ENCODE measurements at regions not wholly inside any gene's neighbourhood (a gene's known extent, or its start where the extent isn't known, plus 50 kb on each side); places are given as distances from the start of the nearest gene placed in this dataset.
"Not testable (repeated sequence)": the region's sequence is repeated elsewhere in the genome, so short reads cannot be mapped to it uniquely, and the experiment has no call there.

DNA sequence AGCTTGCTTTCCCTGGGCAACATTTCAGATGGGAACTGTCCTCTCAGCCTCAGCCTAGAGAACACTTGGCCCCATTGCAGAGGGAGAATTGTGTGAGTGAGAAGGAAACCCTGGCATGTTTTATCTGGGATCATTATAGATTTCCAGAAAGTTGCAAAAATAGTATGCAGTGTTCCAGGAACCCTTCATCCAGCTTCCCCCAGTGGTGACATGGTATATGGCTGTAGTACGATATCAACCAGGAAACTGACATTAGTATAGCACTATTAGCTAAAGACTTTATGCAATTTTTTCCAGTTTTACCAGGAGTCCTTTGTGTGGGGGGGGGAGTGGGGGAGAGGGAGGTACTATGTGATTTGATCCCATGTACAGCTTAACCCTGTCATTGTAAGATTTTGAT is 166.2 kb upstream of the KBTBD8 start:
- Histone ChIP-seq H3K9ac (ENCODE audit: low read length) (no peak overlapping the region), H3K36me3 (ENCODE audit: control insufficient read depth, insufficient read depth, low read length) (no peaks in the 10 kb centered on the region), H3K9me3 (ENCODE audit: control insufficient read depth, low read length) (no peaks in the 10 kb centered on the region), H3K27me3 (ENCODE audit: control insufficient read depth, insufficient read depth, low read length) (no peaks in the 10 kb centered on the region), H3K4me3 (ENCODE audit: low read length) (no peak overlapping the region), H3K4me1 (ENCODE audit: control insufficient read depth, insufficient read depth, low read length) (no peaks in the 10 kb centered on the region)

DNA sequence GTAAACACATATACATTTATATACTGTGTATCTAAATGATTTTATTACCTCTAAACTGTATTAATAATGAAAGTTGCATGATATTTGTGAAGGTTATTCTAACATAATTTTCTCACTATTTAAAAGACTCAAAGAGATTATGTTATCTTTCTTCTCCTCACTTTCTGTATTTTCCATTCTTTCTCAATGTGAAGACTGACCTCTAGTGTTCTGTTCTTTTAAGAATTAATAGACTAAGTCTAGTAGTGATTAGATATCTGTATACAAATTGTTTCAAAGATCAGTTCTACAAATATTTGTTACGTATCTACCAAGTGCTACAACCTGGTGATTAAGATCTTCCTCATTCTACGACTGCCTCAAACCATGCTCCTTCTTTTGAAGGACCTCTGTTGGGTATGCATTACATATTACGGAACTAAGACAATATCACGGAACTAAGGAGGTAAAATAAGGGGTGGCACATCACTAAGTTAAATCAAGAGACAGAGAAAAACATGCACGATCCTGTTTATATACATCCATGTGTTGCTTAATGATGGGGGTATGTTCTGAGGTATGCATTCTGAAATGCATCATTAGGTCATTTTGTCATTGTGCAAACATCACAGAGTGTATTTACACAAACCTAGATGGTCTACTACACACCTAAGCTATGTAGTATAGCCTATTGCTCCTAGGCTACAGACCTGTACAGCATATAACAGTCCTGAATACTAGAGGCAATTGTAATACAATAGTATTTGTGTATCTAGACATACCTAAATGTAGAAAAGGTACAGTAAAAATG is 161.5 kb upstream of the KBTBD8 start:
- no peaks in the 10 kb centered on the region for H3K36me3 ChIP-seq (ENCODE audit: control insufficient read depth, insufficient read depth, low read length)
- H3K4me1 ChIP-seq (ENCODE audit: control insufficient read depth, insufficient read depth, low read length) = no peaks in the 10 kb centered on the region
- H3K27me3 ChIP-seq (ENCODE audit: control insufficient read depth, insufficient read depth, low read length) = no peaks in the 10 kb centered on the region
- no peak overlapping the region for H3K4me3 ChIP-seq (ENCODE audit: low read length)
- H3K9me3 ChIP-seq (ENCODE audit: control insufficient read depth, low read length) = no peaks in the 10 kb centered on the region
- H3K9ac ChIP-seq (ENCODE audit: low read length) = no peak overlapping the region

DNA sequence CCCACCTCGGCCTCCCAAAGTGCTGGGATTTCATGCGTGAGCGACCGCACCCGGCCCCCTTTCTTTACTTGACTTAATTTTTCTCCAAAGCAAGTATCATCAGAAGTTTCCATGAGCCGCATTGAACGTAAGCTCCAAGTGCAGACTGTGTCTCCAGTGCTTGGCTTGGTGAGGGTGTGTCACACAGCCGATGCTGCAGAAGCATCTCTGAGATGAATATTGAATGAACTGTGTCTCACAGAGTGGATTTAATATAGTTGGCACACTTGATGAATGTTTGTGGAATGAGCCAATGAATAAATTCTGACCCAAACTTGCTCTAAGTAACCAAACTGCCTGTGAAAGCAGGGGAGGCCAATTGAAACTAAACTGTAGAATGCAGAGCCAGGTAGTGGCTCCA is 159.4 kb upstream of the KBTBD8 start:
- Histone ChIP-seq H3K9ac (ENCODE audit: low read length) (no peak overlapping the region), H3K9me3 (ENCODE audit: control insufficient read depth, low read length) (no peaks in the 10 kb centered on the region), H3K27me3 (ENCODE audit: control insufficient read depth, insufficient read depth, low read length) (no peaks in the 10 kb centered on the region), H3K36me3 (ENCODE audit: control insufficient read depth, insufficient read depth, low read length) (no peaks in the 10 kb centered on the region), H3K4me3 (ENCODE audit: low read length) (no peak overlapping the region), H3K4me1 (ENCODE audit: control insufficient read depth, insufficient read depth, low read length) (no peaks in the 10 kb centered on the region)

DNA sequence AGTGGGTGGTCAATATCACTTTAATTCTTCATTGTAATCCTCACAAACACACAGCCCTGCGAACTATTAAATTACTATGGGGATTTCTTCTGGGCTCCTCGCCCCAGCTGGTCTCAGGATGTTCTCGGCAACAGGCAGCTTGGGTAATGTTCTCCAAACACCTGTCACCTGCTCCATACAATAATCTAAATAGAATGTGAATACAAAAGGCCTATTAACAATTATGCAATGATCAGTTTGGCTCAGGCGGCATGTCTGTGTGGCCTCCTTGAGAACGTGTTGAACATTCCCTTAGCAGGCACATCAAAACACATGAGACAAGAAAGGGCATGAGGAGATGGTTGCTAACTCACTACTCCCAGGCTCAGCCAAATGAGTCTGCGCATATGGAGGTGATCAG is 158.6 kb upstream of the KBTBD8 start:
- H3K36me3 ChIP-seq (ENCODE audit: control insufficient read depth, insufficient read depth, low read length) = no peaks in the 10 kb centered on the region
- H3K9me3 ChIP-seq (ENCODE audit: control insufficient read depth, low read length) = no peaks in the 10 kb centered on the region
- H3K4me1 ChIP-seq (ENCODE audit: control insufficient read depth, insufficient read depth, low read length) = no peaks in the 10 kb centered on the region
- H3K9ac ChIP-seq (ENCODE audit: low read length) = no peak overlapping the region
- H3K27me3 ChIP-seq (ENCODE audit: control insufficient read depth, insufficient read depth, low read length) = no peaks in the 10 kb centered on the region
- no peak overlapping the region for H3K4me3 ChIP-seq (ENCODE audit: low read length)

DNA sequence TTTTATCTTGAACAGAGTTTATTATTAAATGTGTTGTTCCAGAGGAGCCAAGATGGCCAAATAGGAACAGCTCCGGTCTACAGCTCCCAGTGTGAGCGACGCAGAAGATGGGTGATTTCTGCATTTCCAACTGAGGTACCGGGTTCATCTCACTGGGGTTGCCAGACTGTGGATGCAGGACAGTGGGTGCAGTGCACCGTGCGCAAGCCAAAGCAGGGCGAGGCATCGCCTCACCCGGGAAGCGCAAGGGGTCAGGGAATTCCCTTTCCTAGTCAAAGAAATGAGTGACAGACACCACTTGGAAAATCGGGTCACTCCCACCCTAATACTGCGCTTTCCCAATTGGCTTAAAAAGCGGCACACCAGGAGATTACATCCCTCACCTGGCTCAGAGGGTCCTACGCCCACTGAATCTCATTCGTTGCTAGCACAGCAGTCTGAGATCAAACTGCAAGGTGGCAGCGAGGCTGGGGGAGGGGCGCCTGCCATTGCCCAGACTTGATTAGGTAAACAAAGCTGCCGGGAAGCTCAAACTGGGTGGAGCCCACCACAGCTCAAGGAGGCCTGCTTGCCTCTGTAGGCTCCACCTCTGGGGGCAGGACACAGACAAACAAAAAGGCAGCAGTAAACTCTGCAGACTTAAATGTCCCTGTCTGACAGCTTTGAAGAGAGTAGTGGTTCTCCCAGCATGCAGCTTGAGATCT is 155.2 kb upstream of the KBTBD8 start:
- not testable (repeated sequence) for H3K4me1 ChIP-seq (ENCODE audit: control insufficient read depth, insufficient read depth, low read length); H3K9ac ChIP-seq (ENCODE audit: low read length); H3K4me3 ChIP-seq (ENCODE audit: low read length); H3K9me3 ChIP-seq (ENCODE audit: control insufficient read depth, low read length); H3K36me3 ChIP-seq (ENCODE audit: control insufficient read depth, insufficient read depth, low read length); H3K27me3 ChIP-seq (ENCODE audit: control insufficient read depth, insufficient read depth, low read length)

DNA sequence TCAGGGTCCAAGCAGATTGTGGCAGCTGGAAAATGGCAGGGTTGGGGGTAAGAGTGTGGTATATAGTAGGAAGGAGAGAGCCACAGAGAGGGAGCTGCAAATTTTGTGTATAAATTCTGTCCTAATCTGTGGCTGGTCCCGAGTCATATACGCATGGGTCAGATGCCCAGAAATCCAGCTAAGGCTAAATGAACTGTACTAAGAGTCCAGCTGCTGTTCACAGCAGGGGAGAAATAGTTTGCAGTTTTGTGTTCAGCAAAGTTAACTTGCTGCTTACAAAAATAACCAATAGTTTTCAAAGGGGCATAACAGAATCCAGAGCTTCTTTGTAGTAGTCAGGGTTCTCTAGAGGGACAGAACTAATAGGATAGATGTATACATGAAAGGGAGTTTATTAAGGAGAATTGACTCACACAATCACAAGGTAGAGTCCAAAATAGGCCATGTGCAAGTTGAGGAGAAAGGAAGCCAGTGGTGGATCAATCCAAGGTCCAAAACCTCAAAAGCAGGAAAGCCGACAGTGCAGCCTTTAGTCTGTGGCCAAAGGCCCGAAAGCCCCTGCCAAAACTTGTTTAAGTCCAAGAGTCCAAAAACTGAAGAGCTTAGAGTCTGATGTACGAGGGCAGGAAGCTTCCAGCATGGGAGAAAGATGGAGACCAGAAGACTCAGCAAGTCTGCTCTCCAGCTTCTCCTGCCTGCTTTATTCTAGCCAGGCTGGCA is 146.1 kb upstream of the KBTBD8 start:
- H3K36me3 ChIP-seq (ENCODE audit: control insufficient read depth, insufficient read depth, low read length) = no peaks in the 10 kb centered on the region
- H3K4me1 ChIP-seq (ENCODE audit: control insufficient read depth, insufficient read depth, low read length) = no peaks in the 10 kb centered on the region
- H3K9ac ChIP-seq (ENCODE audit: low read length) = no peak overlapping the region
- H3K9me3 ChIP-seq (ENCODE audit: control insufficient read depth, low read length) = no peaks in the 10 kb centered on the region
- no peaks in the 10 kb centered on the region for H3K27me3 ChIP-seq (ENCODE audit: control insufficient read depth, insufficient read depth, low read length)
- H3K4me3 ChIP-seq (ENCODE audit: low read length) = no peak overlapping the region

DNA sequence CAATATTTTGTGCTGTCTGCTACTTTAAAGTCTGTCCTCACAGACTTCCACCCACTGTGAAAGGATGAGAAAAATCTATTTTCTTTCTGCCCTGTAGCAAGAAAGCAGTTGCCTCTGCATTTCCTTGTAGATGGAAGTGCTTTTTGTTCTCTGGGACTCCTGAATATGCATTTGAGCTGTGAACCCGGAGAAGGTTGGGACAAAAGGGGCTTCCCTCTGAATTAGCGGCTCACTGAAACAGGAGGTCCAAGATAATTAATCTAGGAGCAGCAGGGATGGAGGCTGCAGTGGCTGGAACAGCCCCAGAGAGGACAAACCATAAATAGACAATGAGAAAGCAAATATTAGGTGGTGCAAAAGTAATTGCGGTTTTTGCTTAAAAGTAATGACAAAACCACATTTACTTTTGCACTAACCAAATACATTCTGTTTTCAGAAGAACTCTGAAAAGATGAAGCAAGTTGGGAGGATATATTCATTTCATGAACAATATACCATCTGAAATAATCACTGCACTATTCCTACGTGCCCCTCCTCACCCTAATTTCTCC is 143.4 kb upstream of the KBTBD8 start:
- no peaks in the 10 kb centered on the region for H3K36me3 ChIP-seq (ENCODE audit: control insufficient read depth, insufficient read depth, low read length)
- no peaks in the 10 kb centered on the region for H3K4me1 ChIP-seq (ENCODE audit: control insufficient read depth, insufficient read depth, low read length)
- H3K9me3 ChIP-seq (ENCODE audit: control insufficient read depth, low read length) = no peaks in the 10 kb centered on the region
- no peak overlapping the region for H3K9ac ChIP-seq (ENCODE audit: low read length)
- H3K27me3 ChIP-seq (ENCODE audit: control insufficient read depth, insufficient read depth, low read length) = no peaks in the 10 kb centered on the region
- no peak overlapping the region for H3K4me3 ChIP-seq (ENCODE audit: low read length)

DNA sequence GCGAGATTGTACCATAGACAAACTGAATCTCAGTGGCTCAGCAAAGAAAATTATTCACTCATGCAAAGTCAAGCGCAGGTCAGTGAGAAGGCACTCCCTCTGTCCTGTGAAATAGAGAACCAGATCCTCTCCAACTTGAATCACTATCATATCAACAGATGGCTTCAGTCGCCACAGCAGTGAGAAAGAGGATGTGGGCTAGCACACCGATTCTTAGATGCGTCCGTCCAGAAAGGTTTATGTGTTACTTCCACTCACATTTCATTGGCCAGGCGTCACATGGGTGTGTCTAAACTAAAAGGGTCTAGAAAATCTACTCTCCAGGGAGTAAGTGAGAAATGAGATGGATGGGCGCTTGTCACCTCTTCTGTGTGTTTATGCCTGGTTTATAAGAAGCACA is 141.6 kb upstream of the KBTBD8 start:
- Histone ChIP-seq H3K4me3 (ENCODE audit: low read length) (no peak overlapping the region), H3K36me3 (ENCODE audit: control insufficient read depth, insufficient read depth, low read length) (no peaks in the 10 kb centered on the region), H3K9me3 (ENCODE audit: control insufficient read depth, low read length) (no peaks in the 10 kb centered on the region), H3K4me1 (ENCODE audit: control insufficient read depth, insufficient read depth, low read length) (no peaks in the 10 kb centered on the region), H3K9ac (ENCODE audit: low read length) (no peak overlapping the region), H3K27me3 (ENCODE audit: control insufficient read depth, insufficient read depth, low read length) (no peaks in the 10 kb centered on the region)

DNA sequence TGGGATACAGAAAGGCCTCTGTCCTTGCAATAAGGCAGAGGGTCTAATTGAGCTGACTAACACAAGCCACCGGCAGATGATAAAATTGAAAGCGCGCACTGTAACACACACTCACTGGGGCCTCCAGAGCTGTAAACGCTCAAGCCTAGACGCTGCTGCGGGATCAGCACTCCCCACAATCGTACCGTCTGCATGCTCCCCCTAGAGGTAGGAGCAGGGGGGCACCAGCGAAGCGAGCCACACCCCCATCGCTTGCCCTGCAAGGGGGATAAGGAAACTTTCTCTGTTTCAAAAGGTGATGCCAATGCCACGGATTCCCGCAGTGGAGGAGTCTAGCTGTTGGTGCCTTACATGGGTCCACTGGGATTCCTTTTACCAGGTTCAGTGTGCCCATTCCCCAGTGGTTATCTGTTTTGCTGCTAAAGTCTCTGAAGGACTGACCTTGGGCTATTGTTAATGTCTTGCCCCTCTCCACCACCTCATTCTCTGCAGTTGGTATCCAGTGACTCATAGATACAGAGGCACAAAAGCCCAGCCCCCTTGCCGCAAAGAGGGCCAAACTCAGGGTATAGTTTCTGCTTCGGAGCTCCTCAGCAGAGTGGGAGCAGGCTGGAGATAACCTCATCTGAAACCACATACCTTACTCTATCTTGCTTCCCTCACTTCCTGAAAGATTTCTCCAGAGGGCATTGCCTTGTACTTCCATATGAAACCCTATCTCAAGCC is 139.3 kb upstream of the KBTBD8 start:
- H3K4me3 ChIP-seq (ENCODE audit: low read length) = no peak overlapping the region
- H3K27me3 ChIP-seq (ENCODE audit: control insufficient read depth, insufficient read depth, low read length) = no peaks in the 10 kb centered on the region
- H3K9ac ChIP-seq (ENCODE audit: low read length) = no peak overlapping the region
- no peaks in the 10 kb centered on the region for H3K4me1 ChIP-seq (ENCODE audit: control insufficient read depth, insufficient read depth, low read length)
- H3K9me3 ChIP-seq (ENCODE audit: control insufficient read depth, low read length) = no peaks in the 10 kb centered on the region
- no peaks in the 10 kb centered on the region for H3K36me3 ChIP-seq (ENCODE audit: control insufficient read depth, insufficient read depth, low read length)

DNA sequence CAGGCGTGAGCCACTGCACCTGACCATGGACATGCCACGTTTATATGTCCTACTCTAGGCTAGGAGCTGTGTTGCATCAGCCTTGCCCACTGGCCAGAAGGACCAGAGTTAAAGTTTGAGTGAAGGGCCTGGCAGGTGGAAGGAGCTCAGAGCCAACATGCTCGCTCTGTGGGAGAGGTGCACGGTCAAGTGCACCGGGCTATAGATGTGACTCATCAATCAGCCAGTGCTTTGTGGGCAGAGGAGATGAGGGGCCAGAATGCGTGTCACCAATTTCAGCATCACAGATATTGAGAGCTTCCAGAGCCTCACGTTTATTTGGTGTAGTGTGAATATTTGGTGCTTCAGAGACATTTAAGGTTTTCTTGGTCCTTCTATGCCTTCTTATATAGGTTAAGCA is 137.3 kb upstream of the KBTBD8 start:
- Histone ChIP-seq H3K9ac (ENCODE audit: low read length) (no peak overlapping the region), H3K36me3 (ENCODE audit: control insufficient read depth, insufficient read depth, low read length) (no peaks in the 10 kb centered on the region), H3K9me3 (ENCODE audit: control insufficient read depth, low read length) (no peaks in the 10 kb centered on the region), H3K4me1 (ENCODE audit: control insufficient read depth, insufficient read depth, low read length) (no peaks in the 10 kb centered on the region), H3K4me3 (ENCODE audit: low read length) (no peak overlapping the region), H3K27me3 (ENCODE audit: control insufficient read depth, insufficient read depth, low read length) (no peaks in the 10 kb centered on the region)

DNA sequence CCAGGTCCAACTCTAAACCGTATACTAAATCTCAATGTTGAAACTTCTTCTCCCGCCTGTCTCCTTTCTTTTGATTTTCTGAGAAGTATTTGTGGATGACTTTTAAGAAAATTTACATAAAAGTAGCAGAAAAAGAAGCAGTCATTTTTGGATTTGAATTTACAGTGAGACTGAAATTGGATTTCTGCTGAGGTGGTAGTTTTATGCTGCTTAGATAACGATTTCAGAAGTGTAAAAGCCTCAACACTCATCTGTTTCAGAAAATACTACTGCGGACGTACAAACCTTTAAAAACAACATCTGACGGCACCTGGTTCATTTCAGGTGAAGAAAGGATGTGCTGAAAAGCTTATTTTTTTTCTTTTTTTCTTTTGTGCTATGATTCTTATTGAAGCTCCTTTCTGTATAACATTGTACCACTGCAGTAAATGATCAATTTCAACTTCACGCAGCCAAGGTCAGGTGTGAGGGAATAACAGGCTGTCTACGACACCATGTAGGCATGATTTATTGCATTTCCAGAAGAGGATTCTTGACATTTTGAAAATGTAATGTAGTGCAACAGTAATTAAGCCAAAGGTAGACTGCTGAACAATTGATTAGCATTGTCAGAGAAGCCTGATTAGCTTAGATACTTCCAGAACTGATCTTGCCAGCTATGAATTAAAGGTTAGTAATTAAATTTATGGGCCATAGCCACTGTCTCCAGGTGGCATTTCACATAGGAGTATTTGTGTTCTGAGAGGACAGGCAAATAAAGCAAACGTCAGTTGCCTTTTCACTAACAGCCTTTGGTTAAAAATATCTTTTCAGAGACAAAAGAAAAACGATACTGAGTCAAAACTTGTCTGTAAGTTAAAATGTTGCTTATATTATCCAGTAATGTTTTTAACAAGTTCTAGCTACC is 134.6 kb upstream of the KBTBD8 start:
- no peak overlapping the region for H3K4me3 ChIP-seq (ENCODE audit: low read length)
- no peak overlapping the region for H3K9ac ChIP-seq (ENCODE audit: low read length)
- H3K36me3 ChIP-seq (ENCODE audit: control insufficient read depth, insufficient read depth, low read length) = no peaks in the 10 kb centered on the region
- H3K9me3 ChIP-seq (ENCODE audit: control insufficient read depth, low read length) = no peaks in the 10 kb centered on the region
- no peaks in the 10 kb centered on the region for H3K27me3 ChIP-seq (ENCODE audit: control insufficient read depth, insufficient read depth, low read length)
- no peaks in the 10 kb centered on the region for H3K4me1 ChIP-seq (ENCODE audit: control insufficient read depth, insufficient read depth, low read length)

Measured in mucosa of stomach (tissue), 1 donor.